Midbrain (tissue), 1 donor: ENCODE measurements at regions not wholly inside any gene's neighbourhood (a gene's known extent, or its start where the extent isn't known, plus 50 kb on each side); places are given as distances from the start of the nearest gene placed in this dataset.

Experiments
- DNase-seq: peaks from one replicate; lab custom pipeline; 2025; lab: John Stamatoyannopoulos, UW

DNA sequence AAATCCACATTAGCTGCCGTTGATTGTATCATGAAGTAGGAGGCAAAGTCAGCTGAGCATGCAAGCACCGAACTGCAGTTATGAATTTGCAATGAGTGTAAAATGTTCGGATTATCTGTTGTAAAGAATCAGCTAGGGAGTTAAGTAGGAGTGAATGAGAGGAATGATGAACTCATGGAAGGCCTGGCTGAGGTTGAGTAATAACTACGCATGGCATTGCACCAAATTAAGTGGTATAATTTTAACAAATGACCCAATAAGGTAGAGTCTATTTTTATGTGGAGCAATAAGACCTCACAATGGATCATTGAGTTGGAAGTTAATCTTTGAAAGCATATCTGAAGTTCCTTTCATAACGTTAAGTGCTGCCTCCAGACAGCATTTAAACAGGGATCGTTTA is 288.2 kb upstream of the CHST9 start:
- no peak for DNase-seq

DNA sequence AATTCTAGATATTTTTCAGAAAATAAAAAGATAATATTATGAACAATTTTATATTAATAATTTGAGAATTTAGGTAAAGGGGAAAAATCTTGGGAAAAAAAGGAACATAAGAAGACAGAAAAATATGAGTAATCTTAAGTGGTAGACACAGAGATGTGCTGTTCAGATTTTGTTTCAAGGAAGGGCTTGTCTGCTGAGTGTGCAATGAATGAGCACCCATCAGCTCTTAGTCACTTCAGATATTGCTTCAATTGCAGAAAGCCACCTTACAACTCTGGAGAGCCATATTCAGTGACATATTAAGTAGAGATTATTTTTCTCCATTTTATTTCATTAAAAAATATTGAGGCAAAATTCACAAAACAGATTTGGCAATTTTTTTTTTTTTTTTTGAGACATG is 282.0 kb upstream of the CHST9 start:
- no peak for DNase-seq

DNA sequence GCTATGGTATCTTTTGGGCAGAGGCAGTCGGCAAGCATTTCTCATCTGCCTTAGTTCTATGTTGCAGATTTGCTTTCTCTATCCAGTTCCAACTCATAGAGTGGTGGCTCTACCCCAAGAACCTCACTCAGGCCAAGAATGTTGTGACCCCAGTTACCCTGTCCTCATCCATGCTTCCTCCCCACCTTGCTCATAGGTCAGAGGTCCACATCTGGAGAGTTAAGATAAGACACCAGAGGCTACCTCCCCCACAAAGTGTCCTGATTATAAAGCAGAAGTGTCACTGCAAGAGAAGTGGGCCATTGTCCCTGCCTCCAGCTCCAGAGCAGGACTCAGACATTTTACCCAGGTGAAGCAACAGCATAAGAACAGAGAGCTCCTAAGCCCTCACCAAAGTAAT is 276.8 kb upstream of the CHST9 start:
- no peak for DNase-seq

DNA sequence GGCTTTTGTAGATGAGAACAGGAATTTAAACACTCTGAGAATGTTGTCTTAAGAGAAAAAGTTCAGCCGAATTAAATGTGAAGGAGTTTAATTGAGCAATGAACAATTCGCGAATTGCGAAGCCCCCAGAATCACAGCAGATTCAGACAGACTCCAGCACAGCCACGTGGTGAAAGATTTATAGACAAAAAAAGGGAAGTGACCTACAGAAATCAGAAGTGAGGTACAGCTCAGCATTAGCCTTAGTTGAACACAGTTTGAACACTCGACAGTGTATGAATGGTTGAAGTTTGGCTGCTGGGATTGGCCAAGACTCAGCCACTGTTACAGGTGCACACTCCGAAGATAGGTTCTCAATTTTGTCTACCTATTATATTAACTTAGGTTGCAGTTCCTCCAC is 264.0 kb upstream of the CHST9 start:
- no peak for DNase-seq

DNA sequence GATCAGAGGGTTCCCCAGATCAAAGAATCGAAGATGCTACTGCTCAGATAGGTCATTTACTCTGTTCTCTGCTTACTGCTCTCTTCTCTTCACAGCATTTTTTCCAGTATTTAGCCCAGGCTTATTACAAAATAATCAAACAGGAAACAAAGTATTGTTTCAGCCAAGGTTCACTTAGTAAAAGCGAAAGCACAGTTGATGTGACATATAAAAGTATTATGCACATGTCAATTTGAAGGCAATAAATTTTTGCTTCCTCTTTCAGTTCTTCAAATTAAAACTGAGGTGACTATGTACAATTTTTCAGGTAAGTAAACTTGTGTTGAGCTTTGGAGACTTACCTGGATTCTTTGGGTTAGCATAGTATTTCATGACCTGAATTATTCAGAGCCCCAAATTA is 262.8 kb upstream of the CHST9 start:
- DNase-seq, result no peak

DNA sequence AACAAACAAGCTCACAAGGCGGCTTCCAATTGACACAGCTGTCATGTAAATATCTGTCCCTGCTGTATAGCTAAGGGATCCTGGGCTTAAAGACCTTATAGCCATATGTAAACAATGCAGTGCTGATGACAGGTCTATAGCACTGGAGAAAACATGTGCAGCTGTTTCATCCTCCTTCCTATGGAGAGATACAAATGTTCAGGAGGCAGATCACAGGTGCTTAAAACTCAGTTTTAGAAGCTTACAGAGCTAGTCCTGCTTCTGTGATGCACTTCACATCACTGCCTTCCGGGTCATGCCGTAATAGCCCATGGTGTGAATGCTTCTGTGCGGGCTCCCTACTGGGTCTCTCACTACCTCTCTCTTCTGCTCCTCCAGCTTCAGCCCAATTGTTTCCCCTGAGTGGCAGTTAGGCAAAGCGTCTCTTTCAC is 262.4 kb upstream of the CHST9 start:
- DNase-seq, result no peak

DNA sequence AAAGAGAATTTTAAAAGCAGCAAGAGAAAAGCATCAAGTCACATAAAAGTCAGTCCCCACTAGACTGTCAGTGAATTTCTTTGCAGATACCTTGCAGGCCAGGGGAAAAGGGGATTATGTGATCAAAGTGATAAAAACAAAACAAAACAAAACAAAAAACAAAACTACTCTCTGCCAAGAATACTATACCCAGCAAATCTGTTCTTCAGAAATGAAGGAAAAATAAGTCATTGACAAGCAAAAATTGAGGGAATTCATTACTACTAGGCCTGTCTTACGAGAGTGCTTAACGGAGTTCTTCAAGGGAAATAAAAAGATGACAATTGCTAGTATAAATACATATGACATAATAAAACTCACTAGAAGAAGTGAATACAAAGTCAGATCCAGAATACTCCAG is 245.5 kb upstream of the CHST9 start:
- DNase-seq, result no peak

DNA sequence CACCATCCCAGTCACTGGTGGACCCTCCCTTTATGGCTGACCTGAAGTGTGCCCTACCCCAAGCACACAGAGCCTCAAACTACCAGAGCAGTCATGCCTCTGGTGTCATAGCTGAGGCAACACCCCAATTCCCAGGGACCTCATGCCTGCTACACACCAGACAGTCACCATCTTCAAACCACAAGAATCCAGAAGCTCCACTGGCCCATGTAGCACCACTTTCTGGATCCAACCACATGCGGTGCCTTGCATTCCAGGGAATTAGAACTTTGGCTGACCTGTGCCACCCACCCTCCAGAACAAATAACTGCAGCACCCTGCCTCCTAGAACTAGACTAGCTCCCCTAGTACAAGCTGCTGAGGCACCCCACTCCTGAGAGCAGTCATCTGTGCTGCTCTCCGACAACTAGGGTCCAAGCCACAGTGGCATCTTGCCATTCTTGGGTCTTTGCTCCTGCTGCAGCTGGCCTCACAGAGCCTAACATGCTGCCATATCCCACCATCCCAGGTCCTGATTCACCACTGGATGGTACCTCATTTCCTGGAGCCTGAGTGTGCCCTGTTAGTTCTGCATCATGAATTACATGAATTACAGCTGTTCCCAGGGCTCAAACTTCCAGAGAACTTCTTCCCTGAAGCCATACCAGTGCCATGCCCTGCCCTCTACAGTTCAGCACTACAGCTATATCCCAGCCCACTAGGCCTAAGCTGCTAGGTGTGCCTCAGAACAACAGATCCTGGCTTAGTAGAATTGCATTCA is 243.8 kb upstream of the CHST9 start:
- no peak for DNase-seq

DNA sequence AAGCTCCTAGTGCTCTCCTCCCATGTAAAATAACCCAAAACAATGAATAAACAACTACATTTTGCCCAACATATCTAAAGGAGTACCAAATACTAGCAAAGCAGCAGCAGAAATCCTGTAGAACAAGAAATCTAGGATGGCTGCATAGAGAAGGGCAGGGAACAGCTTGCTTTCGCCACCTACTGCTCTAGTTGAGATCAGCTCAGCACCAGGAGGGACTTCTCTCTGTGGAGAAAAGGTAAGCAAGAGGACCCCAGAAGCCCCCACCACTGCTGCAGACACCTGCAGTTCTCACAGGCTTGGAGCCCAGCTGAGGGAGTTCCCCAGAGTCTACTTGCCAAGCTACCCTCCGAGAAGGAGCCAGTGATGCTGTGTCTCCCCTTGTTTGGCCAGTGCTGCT is 243.0 kb upstream of the CHST9 start:
- DNase-seq, result no peak

DNA sequence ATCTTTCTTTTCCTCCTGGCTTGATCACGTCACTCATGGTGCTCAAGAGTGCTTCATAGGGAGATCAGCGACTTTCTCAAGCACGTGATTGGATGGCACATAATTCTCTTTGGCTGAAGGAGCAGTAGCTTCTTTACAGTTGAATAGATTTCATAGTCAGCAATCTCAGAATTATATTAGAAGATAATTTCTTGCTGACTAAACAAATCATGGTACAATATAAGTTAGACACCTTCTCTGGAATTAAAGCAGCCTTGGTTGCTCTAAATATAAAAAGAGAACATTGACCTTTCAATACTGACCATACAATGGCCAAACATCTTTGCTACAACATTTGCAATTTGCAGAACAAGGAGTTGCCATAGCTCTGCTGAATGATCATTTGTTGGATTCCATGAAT is 238.5 kb upstream of the CHST9 start:
- no peak for DNase-seq

DNA sequence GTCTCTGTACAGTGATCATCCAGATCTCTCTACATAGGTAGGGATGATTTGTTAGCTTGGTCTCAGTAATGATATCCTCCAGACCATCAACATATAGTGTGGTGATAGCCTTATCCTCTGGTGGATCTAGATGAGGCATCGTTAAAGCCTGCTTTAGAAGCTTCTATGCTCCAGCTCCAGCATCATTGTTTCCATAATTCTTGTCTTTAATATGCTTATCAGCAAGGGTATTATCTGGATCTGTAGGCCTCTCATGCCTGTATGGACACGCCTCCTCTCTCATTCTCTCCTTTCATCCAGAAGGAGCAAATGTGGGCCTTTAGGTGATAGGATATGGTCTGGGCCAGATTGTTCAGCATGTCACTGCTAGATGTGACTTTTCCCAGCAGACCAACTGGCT is 234.5 kb upstream of the CHST9 start:
- DNase-seq, result no peak

DNA sequence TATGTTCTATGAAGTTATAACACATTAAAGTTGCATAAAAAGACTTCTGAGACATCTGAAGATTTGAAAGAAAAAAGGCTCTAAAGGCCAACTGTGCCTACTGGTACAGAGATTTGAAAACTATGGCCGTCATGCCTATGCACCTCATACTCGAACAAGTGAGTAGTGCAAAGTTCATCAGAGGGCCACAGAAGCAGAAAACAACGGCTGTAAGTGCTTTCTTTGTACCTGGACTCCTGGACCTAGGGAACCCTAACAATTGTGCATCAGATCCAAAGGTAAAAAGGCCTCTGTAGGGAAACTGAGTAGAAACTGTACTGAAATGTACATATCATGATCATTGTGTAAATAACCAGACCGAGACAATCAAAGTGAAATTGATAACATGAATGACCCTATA is 230.4 kb upstream of the CHST9 start:
- no peak for DNase-seq

DNA sequence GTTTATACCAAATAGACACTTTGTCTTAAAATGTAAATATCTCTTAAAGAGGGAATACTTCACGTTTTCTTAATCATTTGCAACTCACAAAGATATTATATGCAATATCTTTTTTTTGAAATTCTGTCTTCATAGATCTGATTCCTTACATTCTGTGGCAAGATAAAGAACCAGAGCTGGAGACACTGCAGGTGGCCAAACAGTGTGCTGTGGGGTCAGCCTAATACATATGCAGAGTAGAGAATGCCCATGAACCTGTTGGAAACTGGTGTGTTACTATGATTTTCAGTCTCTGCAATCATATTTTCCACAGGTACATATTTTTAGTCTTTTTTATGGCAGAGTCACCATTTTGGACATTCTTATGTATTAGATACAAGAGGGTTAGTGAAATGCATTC is 229.6 kb upstream of the CHST9 start:
- no peak for DNase-seq

DNA sequence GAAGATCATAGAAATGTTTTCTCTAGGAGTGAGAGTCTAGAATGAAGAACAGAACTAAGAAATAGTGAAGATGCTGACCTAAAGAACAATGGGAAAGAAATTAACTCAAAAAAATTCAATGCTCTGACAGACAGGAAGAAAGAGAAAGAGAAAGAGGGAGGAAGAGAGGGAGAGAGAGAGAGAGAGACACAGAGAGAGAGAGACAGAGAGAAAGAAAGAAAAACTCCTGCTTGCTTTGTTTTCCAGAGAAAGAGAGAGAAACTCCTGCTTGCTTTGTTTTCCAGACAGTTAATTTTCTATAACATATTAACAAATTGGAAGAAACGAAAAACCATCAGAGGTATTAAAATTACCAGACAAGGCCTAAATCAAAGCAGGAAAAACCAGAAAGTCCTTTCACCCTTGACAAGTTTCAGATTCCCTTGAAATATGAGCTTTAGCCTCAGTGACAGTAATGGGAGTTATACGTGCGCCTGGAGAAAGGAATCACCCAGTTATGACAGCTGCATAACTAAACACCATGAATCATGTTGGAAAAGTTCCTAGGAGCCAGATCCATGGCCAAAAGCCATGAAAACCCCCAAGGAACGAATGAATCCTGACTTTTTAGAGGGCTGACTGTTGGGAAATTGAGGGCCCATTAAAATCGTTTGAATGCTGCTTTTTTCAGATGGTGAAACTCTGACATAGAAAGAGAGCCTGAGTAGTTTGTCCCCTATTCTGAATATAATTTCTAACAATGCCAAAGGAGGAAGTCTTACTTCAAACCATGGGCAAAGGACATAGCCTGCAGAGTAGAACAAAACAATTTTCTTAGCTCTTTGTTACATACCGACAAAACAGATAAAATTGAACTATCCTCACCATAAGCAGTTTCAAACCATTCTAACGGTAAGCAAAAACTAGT is 228.6 kb upstream of the CHST9 start:
- no peak for DNase-seq

DNA sequence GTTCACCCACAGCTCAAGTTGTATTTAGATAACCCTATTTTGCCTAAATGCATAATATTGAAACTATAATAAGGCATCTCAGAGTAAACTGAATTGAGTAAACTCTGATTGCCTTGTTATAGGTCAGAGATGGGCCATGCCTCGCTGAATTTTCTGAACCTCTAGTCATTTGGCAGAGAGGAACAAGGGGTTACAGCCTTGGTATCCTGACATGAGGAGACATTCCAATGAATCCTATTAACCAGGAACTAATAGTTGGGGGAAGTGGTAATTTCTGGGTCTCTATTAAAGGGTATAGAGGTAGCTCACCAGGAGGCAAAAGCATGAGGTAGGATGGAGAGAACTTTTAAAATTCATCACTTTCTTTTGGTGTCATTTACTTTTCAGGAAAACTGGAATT is 227.4 kb upstream of the CHST9 start:
- DNase-seq, result no peak

DNA sequence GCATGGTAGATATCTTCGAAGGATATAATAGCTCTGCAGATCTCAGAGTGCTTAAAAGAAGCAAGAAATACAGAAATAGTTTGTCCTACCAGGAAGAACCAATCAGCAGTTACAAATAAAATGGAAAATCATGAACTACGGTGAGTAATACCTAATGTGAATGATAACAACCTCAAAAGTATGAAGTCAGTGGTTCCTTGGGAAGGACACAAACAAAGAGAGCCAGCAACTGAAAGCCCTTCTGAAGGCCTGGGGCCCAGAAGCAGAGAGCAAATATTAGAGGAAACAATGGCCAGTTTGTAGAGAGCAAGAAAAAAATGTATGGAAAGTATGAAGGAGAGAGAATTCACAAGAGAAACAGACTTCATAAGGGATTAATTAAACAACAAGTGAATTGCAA is 226.8 kb upstream of the CHST9 start:
- DNase-seq, result no peak

DNA sequence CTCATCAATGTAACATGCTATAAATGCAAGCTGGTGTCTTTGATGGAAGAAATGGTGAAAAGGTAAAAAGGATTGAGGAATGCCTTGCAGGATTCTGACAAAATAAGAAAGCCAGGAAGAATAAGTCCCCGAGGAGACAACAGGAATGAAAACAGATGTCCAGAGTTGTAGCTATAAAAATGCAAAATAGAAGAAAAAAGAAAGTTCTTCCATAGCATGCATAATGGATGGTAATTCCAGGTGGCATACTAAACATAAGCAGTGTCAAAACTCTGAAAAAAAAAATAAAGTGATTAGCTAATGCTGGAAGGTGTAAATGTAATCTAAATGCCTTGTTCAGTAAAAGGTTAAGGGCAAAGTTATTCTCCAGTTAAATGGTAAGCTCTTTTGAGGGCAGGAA is 225.9 kb upstream of the CHST9 start:
- DNase-seq, result no peak

DNA sequence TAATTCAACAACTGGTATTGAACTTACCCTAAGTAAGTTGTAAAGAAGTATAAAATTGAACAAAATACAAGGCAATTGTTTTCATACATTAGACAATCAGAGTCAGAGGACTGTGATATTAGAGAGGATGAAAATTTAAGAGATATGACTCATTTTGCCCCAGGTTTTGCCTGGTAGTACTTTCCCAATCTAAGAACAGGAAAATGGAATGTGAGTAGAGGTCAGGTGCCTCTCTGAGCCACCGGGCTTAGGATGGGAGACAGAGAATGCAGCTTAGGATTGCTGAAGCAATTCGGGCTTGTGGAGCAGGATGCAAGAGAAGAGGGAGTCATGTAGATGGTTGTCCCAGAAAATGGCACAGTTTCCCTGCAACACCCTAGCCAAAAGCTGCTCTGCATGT is 219.7 kb upstream of the CHST9 start:
- no peak for DNase-seq

DNA sequence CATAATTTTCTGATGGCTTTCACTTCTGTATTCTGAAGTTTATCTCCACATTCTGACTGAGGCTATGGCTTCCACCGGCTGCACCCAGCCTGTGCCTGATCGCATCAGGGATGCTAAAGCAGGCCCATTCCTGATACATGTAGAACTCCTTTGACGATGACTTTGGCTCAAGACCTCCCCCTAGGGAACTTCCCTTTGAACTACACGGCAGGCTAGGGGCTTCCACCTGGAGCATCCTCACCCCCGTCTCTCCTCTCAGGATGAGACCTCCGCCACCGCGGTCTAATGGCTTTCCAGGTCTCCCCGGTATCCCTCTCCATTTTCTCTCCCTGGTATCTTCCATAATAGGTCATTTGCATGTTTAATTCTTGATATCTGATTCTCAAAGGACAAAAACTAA is 214.9 kb upstream of the CHST9 start:
- no peak for DNase-seq

DNA sequence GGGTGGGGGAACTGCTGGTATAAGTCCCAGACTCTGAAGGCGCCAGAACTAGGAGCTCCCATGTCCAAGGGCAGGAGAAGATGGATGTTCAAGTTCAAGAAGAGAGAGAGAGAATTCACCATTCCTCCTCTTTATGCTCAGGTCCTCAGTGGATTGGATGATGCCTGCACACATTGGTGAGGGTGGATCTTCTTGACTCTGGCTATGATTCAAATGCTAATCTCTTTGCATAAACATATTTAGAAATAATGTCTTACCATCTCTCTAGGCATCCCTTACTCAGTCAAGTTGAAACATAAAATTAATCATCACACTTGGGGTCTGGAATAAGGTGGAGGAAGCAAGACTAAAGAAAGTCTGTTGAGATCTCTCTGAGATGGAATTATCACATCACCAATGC is 210.6 kb upstream of the CHST9 start:
- DNase-seq, result no peak

DNA sequence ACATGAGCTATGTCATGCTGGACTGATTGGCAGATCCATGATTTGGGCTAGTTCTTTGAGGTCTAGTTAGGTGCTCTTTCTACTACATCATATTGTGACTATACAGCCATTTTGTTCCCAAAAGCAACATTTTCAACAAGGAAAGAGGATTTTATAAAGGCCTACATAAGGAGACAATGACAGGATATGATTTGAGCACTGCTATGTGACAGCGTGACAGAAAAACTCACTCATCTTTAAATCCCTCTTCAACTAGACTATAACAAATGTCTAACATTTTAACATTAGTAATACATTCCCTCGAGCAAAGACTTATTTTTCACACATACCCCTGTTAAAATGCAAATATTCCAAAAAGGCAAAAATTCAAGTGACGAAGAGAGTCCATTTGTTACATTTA is 209.6 kb upstream of the CHST9 start:
- DNase-seq, result no peak

DNA sequence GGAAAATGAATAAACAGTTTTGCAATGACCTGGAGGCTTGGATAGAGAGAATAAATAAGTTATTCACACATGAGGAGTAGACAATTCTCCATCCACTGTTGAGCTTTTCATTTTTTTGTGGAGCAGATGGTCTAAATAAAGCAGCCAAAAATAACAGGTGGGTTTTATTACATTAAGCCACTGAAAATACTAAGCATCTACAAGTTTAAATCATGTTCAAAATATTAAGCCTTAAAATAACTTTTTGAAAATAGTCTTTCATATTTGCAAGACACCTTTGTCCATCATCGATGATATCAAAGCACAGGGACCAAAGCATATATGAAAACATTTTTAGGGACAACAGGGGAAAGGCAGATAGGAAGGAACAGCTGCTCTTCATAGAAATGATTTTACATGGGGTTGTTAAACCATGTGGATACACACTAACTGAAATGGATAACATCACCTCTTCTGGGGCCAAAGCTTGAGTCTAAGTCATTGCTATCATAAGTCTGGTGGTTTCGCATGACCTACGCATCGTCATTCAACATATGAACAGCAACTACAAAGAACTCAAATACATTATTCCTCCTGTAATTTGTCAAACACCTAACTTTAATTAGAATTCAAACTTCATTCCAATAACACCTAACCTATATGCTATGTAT is 197.6 kb upstream of the CHST9 start:
- no peak for DNase-seq
